ENCODE measurements at regions not wholly inside any gene's neighbourhood (a gene's known extent, or its start where the extent isn't known, plus 50 kb on each side); places are given as distances from the start of the nearest gene placed in this dataset.

DNA sequence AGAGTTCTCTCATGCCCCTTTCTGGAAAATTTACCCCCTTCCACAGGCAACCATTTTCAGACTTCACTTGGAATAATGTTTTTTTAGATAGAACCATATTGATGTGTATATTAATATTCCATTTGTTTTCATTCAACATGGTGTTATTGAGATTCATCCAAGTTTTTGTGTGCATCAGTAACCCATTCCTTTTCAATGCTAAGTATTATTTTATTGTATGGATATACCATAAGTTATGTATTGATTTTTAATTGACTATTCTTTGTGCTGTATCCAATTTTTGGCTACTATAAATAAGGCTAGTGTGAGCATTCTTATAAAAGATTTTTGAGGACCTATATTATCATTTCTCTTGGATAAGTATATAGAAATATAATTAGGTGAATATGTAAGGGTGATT is 1025.7 kb downstream of the GRM8 start:
- no peak for DNase-seq
- TF ChIP-seq, protein P1, sequence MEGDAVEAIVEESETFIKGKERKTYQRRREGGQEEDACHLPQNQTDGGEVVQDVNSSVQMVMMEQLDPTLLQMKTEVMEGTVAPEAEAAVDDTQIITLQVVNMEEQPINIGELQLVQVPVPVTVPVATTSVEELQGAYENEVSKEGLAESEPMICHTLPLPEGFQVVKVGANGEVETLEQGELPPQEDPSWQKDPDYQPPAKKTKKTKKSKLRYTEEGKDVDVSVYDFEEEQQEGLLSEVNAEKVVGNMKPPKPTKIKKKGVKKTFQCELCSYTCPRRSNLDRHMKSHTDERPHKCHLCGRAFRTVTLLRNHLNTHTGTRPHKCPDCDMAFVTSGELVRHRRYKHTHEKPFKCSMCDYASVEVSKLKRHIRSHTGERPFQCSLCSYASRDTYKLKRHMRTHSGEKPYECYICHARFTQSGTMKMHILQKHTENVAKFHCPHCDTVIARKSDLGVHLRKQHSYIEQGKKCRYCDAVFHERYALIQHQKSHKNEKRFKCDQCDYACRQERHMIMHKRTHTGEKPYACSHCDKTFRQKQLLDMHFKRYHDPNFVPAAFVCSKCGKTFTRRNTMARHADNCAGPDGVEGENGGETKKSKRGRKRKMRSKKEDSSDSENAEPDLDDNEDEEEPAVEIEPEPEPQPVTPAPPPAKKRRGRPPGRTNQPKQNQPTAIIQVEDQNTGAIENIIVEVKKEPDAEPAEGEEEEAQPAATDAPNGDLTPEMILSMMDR (IDR thresholded peaks at IDR 0.05; ENCODE audit: insufficient read depth in 1 of 2, low read depth in 1 of 2, low read length in 1 of 2, severe bottlenecking in 1 of 2, unreplicated experiment in 1 of 2) = no peak
- H3K9me3 ChIP-seq = no peaks in the 10 kb centered on the region
- H3K4me1 ChIP-seq = no peaks in the 10 kb centered on the region
- Mint-ChIP-seq H3K4me3 (ENCODE audit: unreplicated experiment) (no peak overlapping the region), H3K36me3 (ENCODE audit: insufficient read depth, unreplicated experiment) (no peaks in the 10 kb centered on the region), H3K27ac (ENCODE audit: unreplicated experiment) (no peak overlapping the region), H3K27me3 (ENCODE audit: insufficient read depth, unreplicated experiment) (no peaks in the 10 kb centered on the region), H3K9me3 (ENCODE audit: unreplicated experiment) (no peaks in the 10 kb centered on the region), H3K4me1 (ENCODE audit: low read depth, unreplicated experiment) (no peaks in the 10 kb centered on the region)
- H3K4me3 ChIP-seq (ENCODE audit: low read depth, low read length) = no peak overlapping the region
- no peaks in the 10 kb centered on the region for H3K27me3 ChIP-seq (replicated peaks; ENCODE audit: control insufficient read depth, insufficient read depth, low read length)
- ChIA-PET CTCF (no interaction called here), POLR2A (no interaction called here)
- no peaks in the 10 kb centered on the region for H3K36me3 ChIP-seq (ENCODE audit: control insufficient read depth, insufficient read depth, low read length)
- no TSS peak for BruUV-seq (replicated peaks)
- intact Hi-C loops (cut with micrococcal nuclease; ENCODE audit: unreplicated experiment) = no loop called here

DNA sequence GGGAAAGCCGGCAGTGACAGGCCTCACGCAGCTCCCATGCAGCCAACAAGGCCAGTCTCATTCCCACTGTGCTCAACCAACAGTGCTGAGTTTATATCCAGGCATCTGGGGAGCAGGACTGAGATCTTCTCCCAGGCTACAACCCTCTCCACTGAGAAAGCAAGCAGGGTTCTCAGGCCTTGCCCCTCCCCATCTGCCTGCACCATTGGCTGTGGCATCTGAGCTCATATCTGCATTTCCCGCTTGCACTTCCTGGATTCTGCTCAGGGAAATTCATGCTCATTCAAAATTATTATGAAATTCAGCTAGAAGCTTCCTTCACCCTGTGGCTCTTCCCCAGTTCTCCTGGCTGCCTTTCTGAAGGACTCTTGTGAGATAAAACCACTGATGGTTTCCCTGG is 1029.0 kb downstream of the GRM8 start:
- TF ChIP-seq, protein P1 (IDR thresholded peaks at IDR 0.05; ENCODE audit: insufficient read depth in 1 of 2, low read depth in 1 of 2, low read length in 1 of 2, severe bottlenecking in 1 of 2, unreplicated experiment in 1 of 2) = no peak
- intact Hi-C loops (cut with micrococcal nuclease; ENCODE audit: unreplicated experiment) = no loop called here
- ChIA-PET CTCF (no interaction called here), POLR2A (no interaction called here)
- Mint-ChIP-seq H3K4me1 (ENCODE audit: low read depth, unreplicated experiment) (no peaks in the 10 kb centered on the region), H3K9me3 (ENCODE audit: unreplicated experiment) (no peaks in the 10 kb centered on the region), H3K36me3 (ENCODE audit: insufficient read depth, unreplicated experiment) (no peaks in the 10 kb centered on the region), H3K27me3 (ENCODE audit: insufficient read depth, unreplicated experiment) (no peaks in the 10 kb centered on the region), H3K27ac (ENCODE audit: unreplicated experiment) (no peak overlapping the region), H3K4me3 (ENCODE audit: unreplicated experiment) (no peak overlapping the region)
- H3K9me3 ChIP-seq = no peaks in the 10 kb centered on the region; the same call in 1 of the 2 replicates
- no peaks in the 10 kb centered on the region for H3K27me3 ChIP-seq (replicated peaks; ENCODE audit: control insufficient read depth, insufficient read depth, low read length)
- H3K4me3 ChIP-seq (ENCODE audit: low read depth, low read length) = no peak overlapping the region
- BruUV-seq (replicated peaks) = no TSS peak
- no peaks in the 10 kb centered on the region for H3K4me1 ChIP-seq
- no peaks in the 10 kb centered on the region for H3K36me3 ChIP-seq (ENCODE audit: control insufficient read depth, insufficient read depth, low read length)
- DNase-seq = no peak

DNA sequence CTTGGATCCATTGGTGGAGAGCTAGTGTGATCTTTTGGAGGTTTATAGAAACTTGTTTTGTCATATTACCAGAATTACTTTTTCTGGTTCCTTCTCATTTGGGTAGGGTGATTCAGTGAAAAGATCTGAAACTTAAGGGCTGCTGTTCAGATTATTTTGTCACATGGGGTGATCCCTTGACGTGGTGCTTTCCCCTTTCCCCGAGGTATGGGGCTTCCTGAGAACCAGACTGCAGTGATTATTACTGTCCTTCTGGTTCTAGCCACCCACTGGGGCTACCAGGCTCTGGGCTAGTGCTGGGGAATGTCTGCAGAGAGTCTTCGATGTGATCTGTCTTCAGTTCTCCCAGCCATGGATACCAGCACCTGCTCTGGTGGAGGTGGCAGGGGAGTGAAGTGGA is 1030.0 kb downstream of the GRM8 start:
- no peaks in the 10 kb centered on the region for H3K4me1 ChIP-seq
- DNase-seq = no peak
- Mint-ChIP-seq H3K4me1 (ENCODE audit: low read depth, unreplicated experiment) (no peaks in the 10 kb centered on the region), H3K4me3 (ENCODE audit: unreplicated experiment) (no peak overlapping the region), H3K36me3 (ENCODE audit: insufficient read depth, unreplicated experiment) (no peaks in the 10 kb centered on the region), H3K27me3 (ENCODE audit: insufficient read depth, unreplicated experiment) (no peaks in the 10 kb centered on the region), H3K27ac (ENCODE audit: unreplicated experiment) (no peak overlapping the region), H3K9me3 (ENCODE audit: unreplicated experiment) (no peaks in the 10 kb centered on the region)
- no peaks in the 10 kb centered on the region; the same call in 1 of the 2 replicates for H3K9me3 ChIP-seq
- POLR2A ChIA-PET = no interaction called here
- intact Hi-C loops (cut with micrococcal nuclease; ENCODE audit: unreplicated experiment) = no loop called here
- H3K36me3 ChIP-seq (ENCODE audit: control insufficient read depth, insufficient read depth, low read length) = no peaks in the 10 kb centered on the region
- H3K4me3 ChIP-seq (ENCODE audit: low read depth, low read length) = no peak overlapping the region
- CTCF ChIA-PET = no interaction called here
- no TSS peak for BruUV-seq (replicated peaks)
- no peaks in the 10 kb centered on the region for H3K27me3 ChIP-seq (replicated peaks; ENCODE audit: control insufficient read depth, insufficient read depth, low read length)
- TF ChIP-seq, protein P1 (IDR thresholded peaks at IDR 0.05; ENCODE audit: insufficient read depth in 1 of 2, low read depth in 1 of 2, low read length in 1 of 2, severe bottlenecking in 1 of 2, unreplicated experiment in 1 of 2) = no peak

Data from Caco-2 (cell line).